RPMI8226 (cell line): ENCODE measurements at regions not wholly inside any gene's neighbourhood (a gene's known extent, or its start where the extent isn't known, plus 50 kb on each side); places are given as distances from the start of the nearest gene placed in this dataset.
"Not testable (repeated sequence)": the region's sequence is repeated elsewhere in the genome, so short reads cannot be mapped to it uniquely, and the experiment has no call there.

Source experiments
- DNase-seq: peaks from one replicate; pipeline ENCODE4 v3.0.0-alpha.2; 2015

DNA sequence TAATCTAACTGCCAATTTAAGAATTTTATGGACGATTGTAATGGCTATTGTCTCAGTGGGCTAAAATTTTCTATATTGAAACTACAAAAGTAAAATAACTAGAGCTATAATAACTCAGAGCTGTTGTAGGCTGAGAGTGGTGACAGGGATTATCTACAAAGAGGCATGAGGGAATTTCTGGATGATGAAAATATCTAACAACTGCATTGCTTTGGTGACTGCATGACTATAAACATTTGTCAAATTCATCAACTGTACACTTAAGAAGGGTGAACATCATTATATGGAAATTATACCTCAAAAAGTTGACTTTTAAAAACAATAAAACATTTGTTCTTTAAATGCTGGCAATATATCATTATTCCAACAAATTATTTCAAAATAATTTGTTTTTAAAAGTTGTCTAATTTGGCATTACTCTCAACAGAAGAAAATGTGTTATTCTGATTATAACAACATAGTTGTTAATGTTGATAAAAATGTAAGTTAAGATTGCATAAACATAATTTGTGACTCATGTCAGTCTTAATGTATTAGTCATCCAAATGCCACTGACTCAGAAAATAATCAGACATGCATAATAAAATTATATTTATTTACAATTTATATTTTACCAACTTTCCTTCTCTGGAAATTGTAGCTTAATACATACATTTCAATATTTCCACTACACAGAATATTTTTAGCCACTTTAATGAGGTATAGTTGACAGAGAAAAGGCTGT is 865.1 kb upstream of the VRK2 start:
- no peak for DNase-seq

DNA sequence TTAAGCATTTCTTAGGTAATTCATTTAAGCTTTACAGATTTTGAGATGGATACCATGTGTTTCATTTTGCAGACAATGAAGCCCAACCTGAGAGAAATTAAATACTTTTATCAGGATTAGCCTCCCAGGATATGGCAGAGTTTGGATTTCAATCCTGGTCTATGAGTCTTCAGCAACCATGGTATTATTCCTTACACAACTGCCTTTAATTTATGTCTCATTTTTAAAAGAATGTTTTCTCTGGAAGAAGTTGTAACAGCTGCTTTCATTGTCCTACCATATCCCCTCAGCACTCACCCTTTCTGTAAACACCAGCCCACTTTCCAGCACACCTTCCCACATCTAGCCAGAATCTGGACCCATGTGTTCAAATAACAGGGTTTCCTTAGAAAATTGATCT is 863.7 kb upstream of the VRK2 start:
- DNase-seq: no peak

DNA sequence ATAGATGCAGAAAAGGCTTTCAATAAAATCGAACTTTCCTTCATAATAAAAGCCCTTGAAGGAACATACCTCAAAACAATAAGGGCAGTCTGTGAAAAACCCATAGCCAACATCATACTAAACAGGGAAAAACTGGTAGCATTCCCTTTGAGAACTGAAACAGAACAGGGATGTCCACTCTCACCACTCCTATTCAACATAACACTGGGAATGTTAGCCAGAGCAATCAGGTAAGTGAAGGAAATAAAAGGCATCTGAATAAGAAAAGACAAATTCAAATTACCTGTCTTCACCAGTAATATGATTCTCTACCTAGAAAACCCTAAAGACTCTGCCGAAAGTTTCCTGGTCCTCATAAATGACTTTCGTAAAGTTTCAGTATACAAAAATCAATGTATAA is 861.0 kb upstream of the VRK2 start:
- no peak for DNase-seq

DNA sequence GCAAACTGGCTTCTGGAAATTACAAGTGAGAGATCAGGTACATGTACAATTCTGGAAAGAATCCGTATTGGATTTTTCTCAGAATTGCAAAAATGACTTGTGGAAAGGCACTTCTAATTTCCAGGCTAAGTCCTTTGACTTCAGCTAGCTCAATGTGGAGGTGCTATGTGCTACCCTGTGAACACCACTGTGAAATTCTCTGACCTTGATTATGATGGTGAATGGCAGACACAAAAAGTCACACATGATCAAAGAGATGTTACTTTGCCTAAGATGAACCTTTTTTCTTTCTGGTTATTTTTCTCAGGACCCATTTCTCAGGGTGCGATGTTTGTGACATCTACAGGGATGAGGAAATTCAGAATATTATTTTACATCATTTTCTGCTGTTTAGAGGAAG is 856.6 kb upstream of the VRK2 start:
- no peak for DNase-seq

DNA sequence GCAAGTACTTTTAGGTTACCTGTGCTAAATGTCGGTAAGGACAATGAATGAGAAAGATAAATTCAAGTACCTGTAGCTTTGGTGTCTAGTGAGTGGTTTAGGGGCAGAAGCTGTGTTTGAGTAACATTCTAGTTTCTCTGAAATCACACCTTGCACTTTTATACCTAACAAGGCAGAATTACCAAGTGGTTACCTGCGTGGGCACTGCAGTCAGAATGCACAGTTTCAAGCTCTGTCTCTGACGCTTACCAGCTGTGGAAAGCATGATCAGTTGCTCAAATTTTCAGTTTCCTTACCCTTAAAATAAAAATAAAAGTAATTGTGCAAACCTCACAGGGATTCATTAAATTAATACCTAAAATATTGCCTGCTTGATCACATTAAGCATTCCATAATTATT is 846.9 kb upstream of the VRK2 start:
- DNase-seq: no peak

DNA sequence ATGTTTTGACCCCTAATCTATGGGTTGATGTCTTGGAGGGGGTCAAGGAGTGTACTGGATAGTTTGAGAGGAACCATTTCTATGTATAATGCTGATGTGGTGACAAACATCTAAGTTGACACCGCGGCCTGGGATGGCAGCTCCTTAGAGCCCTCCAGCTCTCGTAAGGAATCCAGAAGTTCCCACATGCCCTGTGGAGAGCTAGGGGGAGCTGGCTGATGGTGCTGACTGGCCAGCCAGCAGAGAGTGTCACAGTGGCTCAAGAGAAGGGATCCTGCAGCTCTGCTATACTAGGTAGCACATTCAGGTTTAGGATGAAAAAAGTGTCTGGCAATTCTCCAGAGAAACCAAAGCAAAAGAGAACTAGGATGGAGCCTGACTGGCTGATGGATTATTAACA is 842.2 kb upstream of the VRK2 start:
- DNase-seq: no peak

DNA sequence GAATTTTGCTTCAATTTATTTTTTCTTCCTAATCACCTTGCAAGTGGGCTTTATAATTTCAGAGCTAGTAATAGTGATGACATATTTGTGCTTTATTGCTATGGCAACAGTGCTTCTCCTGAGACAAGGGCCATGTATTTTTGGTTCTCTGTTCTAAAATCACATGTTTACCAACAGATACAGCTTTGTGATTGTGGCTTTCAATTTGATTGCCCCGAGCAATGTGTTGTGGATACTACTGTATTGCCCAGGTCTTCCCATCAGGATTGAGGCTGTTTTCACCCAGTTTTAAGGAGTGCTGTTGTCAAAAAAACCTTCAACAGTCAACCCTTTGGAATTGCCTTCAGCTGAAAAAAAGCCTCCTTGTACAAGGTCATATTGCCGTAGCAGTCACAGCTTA is 841.4 kb upstream of the VRK2 start:
- no peak for DNase-seq

DNA sequence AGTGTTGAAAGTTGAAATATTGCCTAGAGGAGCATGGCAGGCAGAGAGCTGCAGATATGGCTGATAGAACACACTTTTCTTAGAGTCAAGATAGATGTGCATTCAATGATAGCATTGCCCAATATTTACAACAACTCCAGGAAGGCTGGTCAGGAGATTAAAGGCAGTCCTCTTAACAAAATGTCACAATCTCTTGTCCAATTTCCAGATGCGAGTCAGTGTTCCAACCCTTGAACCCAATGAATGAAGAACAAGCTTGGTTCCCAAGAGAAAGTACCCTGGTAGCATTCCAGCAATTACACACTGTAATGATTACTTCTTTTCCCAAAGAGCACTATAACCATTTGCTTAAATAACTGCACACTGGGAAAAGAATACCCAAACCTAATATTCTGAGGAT is 839.4 kb upstream of the VRK2 start:
- no peak for DNase-seq

DNA sequence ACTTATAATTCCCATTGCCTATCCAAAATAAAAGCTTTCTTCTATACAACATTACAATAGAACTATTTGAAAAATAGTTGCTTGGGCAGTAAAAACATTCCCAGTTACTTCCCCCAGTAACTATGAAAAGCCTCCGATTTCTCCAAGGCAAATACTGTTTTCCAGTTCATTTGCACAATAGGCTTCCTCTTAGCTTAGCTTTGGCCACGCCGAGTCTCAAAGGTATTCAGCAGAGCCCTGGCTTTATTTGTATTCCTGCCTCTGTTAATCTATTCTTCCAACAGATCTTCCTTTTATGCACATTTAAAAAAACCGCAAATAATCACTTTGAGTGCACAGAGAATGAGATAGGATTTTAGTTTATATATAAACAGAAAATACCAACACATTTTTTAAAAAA is 836.8 kb upstream of the VRK2 start:
- DNase-seq: no peak

DNA sequence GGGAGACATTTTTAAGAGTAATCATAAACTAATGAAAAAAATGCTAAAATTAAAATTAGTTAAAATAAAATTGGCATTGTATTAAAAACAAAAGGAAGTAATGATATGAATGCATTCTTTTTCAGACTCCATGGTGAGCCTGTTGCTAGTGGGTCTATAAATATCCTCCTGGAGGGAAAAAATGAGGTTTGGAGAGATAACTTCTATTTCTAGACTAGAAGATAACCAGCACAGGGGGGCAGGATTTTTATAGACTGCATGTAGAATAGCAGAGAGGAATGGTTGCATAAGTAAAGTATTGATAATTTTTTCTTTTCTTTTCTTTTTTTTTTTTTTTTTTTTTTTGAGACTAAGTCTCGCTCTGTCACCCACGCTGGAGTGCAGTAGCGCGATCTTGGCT is 835.8 kb upstream of the VRK2 start:
- no peak for DNase-seq

DNA sequence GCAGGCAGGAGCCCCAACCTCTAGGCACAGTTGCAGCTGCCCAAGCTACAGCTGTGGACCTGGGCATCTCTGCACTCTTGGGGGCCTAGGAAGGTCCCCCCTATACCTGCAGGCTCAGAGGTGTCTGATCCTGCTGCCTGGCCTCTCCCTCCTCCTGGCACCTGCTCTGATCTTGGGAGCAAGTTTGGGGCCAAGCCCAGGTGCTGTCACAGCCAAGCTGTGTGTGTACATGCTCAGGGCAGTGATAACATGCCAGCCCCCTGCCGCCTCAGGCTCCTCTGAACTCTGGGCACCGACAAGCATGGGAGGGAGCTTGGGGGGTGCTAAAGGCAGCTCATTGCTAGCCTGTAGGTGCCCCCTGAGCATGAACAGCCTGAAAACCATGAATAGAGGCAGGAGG is 829.6 kb upstream of the VRK2 start:
- no peak for DNase-seq

DNA sequence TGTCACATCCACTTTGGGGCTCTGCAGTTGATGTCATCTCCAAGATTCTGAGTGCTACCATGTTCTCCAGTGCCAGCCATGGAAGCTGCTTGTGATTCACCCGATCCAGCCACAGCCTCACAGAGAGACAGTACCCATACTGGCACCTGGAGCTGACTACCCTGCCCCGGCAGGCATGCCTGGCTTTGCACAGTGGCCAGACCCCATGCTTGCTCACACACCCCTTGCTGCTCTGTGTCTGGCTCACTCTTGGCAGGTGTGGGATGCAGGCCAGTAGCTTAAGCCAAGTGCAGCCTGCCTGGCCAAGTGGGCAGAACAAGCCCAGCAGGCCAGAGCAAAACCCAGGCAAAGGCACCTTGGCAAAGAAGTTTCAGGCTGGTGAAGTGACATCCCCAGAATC is 828.4 kb upstream of the VRK2 start:
- no peak for DNase-seq

DNA sequence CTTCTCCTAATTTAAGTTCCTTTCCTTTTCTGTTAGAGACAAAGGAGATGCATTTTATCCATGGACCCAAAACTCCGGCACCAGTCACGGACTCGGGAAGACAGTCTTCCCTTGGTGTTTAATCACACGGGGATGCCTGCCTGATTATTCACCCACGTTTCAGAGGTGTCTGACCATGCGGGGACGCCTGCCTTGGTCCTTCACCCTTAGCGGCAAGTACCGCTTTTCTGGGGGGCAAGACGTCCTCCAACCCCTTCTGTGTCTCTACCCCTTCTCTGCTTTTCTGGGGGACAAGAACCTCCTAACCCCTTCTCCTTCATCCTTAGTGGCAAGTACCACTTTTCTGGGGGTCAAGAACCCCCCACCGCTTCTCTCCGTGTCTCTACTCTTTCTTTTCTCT is 816.9 kb upstream of the VRK2 start:
- not testable (repeated sequence) for DNase-seq

DNA sequence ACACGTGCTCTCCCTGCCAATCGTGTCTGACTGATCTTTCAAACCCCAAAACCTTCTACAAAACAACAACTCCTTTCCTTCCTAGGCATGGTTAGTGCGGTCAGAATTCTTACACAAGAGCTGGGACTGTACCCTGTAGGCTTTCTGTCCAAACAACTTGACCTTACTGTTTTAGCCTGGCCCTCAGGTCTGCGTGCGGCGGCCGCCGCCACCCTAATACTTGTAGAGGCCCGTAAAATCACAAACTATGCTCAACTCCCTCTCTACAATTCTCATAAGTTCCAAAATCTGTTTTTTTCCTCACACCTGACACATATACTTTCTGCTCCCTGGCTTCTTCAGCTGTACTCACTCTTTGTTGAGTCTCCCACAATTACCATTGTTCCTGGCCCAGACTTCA is 814.3 kb upstream of the VRK2 start:
- not testable (repeated sequence) for DNase-seq

DNA sequence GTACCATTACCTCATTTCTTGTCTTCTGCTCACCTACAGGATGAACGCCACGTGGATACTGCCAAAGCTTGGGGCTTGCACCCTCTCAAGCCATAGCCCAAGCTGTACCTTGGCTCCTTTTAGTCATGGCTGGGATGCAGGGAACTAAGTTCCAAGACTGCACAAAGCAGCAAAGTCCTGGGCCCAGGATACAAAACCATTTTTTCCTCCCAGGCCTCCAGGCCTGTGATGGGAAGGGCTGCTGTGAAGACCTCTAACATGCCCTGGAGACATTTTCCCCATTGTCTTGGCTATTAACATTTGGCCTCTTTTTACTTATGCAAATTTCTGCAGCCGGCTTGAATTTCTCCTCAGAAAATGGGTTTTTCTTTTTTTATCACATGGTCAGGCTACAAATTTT is 795.1 kb upstream of the VRK2 start:
- not testable (repeated sequence) for DNase-seq

DNA sequence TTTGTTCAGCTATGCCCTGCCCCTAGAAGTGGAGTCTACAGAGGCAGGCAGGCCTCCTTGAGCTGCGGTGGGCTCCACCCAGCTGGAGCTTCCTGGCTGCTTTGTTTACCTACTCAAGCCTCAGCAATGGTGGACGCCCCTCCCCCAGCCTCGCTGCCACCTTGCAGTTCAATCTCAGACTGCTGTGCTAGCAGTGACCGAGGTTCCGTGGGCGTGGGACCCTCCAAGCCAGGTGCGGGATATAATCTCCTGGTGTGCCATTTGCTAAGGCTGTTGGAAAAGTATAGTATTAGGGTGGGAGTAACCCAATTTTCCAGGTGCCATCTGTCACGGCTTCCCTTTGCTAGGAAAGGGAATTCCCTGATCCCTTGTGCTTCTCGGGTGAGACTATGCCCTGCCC is 770.2 kb upstream of the VRK2 start:
- not testable (repeated sequence) for DNase-seq

DNA sequence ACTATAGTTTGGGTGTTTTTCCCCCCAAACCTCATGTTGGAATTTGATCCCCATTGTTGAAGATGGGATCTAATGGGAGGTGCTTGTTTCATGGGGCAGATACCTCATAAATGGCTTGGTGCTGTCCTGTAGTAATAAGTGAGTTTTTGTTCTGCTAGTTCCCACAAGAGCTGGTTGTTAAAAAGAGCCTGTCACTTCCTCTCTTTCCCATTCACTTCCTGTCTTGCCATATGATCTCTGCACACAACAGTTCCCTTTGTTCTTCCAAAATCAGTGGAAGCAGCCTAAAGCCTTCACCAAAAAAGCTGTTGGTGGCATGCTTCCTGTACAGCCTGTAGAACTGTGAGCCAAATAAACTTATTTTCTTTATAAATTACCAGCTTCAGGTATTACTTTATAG is 768.2 kb upstream of the VRK2 start:
- DNase-seq: no peak

DNA sequence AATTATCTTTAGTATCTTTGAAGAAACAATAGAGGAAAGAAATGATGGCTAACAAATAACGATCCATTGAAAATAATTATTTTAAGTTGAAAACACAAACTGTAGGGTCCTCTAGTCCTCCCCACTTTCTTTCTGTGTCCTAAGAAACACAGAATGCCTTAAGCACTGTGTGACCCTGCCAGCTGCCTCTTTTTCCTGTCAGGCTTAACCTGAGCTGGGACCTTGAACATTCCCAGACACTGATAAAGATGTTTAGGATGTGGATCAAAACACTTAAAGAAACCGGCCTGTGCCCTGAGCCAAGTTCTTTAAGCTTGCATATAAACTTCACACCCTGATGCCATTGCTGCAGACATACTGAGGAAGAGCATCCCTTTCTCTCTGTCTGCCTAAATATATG is 755.4 kb upstream of the VRK2 start:
- DNase-seq: no peak

DNA sequence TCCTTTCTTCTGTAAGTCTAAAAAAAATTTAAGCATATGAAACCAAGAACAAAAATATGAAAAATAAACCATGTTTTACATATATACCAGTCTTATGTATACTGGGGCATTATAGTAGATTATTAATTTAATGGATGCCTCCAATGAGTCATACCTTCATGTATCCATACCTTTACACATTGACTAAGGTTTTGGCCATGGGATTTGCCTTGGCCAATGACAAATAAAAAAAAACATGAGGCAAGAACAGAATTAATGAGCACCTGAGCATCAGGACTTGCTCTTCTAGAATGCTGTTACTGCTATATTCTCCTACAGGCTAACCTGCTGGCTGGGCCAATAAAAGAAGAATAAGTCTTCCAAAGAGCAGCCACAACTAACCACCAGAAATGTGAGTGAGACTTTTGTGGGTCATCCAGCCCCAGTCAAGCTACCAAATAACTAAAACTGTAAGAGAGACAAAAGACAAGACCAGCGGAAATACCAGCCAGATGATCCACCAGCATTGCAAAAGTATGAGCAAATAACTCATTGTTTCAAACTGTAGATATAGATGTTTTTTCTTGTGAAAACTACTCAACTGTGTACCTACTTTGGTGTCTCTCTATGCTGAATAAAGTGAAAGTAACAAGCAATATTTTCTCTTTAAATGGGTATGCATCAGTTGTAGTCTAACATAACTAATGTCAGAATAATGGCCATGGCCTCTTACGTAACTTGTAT is 749.6 kb upstream of the VRK2 start:
- DNase-seq: no peak

DNA sequence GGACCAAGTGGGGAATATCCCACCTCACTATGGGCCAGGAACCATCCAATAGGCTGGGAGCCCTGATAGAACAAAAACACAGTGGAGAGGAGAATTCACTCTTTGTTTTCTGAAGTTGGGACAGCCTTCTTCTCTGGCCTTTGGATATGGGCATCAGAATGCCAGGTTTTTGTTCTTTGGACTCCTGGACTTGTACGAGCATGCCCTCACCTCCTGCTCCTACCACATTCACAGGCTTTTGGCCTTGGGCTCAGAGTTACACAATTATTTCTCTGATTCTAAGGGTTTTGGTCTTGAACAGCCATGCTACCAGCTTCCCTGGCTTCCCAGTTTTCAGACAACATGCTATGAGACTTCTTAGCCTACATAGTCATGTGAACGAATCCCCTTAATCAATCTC is 732.9 kb upstream of the VRK2 start:
- DNase-seq: no peak

DNA sequence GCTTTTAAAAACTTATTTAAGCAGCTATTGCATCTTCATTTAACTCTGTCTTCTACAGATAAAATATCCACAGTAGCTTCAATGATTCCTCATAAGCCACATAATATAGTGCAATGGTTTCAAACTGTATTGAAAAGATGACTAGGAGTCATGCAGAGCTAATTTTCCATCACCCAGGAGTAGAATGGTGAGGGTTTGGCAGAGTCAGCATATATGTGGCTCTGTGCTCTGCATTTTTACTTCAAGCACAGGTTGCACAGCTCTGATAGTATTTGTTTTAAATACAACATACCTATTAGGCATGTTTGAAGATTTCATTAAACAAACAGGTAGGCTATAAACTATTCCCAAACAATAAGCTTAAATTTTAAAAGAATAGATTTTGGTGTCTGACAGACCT is 731.9 kb upstream of the VRK2 start:
- DNase-seq: no peak

DNA sequence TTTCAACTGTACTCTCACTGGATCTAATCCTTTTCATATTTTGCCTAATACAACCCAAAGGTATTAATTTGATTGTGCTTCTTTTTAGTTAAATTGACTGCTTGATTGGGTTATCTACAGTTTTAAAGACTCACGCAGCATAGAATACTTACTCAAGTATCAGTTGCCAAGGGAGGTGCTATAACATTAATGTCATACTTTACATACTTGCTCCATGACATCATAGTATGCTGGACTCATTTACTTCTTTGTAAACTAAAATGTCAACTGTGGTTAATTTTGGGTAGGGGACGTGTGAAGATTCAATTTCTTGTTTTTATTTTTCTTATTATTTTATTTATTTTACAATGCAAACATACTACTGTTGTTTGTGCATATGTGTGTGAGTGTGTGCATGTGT is 716.2 kb upstream of the VRK2 start:
- DNase-seq: no peak

DNA sequence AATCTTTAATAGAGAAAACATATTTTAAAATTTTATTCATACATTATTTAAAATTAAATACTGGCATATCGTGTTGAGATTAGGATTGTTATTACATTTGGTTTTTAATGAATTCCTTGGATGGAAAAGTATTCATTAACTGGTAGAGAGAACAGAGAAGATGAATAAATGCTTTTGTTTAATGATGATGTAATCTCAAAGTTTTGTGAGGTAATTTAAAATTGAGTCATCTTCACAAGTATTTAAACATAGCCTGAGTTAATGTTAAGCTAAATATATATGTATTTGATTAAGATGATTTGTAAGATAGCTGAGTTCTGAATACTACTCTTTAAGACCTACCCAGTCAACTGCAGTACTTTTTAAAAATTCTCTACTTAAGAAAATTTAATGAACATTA is 713.4 kb upstream of the VRK2 start:
- DNase-seq: no peak

DNA sequence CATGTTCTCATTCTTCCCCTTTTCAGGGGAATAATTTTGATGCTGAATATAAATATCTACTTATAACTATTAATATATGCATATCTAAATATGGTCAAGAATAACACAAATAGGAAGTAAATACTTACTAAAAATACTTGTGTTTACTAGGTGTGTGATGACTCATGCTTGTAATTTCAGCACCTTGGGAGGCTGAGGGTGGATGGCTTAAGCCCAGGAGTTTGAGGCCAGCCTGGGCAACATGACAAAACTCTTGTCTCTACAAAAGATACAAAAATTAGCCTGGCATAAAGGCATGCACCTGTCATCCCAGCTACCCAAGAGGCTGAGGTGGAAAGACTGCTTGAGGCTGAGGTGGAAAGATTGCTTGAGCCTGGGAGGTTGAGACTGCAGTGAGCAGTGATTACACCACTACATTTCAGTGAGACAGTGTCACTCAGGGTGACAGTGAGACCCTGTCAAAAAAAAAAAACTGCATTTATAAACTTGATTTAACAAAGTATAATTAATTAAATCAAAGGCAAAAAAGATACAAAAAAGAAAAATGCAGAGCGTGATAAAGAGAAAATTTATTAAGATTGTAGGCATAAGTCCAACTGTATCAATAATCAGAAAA is 703.1 kb upstream of the VRK2 start:
- no peak for DNase-seq

DNA sequence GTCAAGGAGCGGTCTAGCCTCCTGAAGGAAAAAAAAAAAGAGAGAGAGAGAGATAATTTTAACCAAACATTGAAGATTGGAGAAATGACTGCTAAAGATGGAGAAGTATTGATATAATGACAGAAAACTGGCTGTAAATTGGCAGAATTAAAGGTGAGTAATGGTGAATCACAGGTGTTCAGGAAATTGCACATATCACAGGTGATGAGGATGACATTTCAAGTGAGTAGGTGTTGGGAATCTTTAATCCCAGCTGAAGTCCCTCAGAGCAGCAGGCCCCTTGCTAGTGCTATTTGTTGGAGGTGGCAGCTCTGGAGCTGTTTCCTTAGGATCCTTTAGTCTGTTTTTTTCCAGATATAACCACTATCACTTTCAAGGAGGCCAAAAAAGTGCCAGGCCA is 678.4 kb upstream of the VRK2 start:
- no peak for DNase-seq
